Mucosa of rectum (tissue), 2 donors: ENCODE measurements at regions not wholly inside any gene's neighbourhood (a gene's known extent, or its start where the extent isn't known, plus 50 kb on each side); places are given as distances from the start of the nearest gene placed in this dataset.

Experiments used
- H3K27ac ChIP-seq, 2 donors: one replicate each; pipeline ENCODE4 v1.7.0; 2013; ENCODE audit warnings: inconsistent platforms in 2 of 2, low read depth in 2 of 2, low read length in 2 of 2
- H3K27me3 ChIP-seq, 2 donors: one replicate each; pipeline ENCODE4 v1.7.0; 2013; ENCODE audit warnings: low read length in 2 of 2; ENCODE audit not compliant: control insufficient read depth in 2 of 2, insufficient read depth in 2 of 2
- H3K36me3 ChIP-seq, 2 donors: one replicate each; pipeline ENCODE4 v1.7.0; 2013; ENCODE audit warnings: low read length in 2 of 2; ENCODE audit not compliant: control insufficient read depth in 2 of 2, insufficient read depth in 2 of 2
- H3K4me1 ChIP-seq, 2 donors: one replicate each; pipeline ENCODE4 v1.7.0; 2013; ENCODE audit warnings: low read length in 2 of 2, mild to moderate bottlenecking in 1 of 2; ENCODE audit not compliant: control insufficient read depth in 2 of 2, insufficient read depth in 2 of 2
- H3K4me3 ChIP-seq, 2 donors: one replicate each; pipeline ENCODE4 v1.7.0; 2013; ENCODE audit warnings: low read length in 2 of 2
- H3K9ac ChIP-seq, 2 donors: one replicate each; pipeline ENCODE4 v1.7.0; 2013; ENCODE audit warnings: low read length in 2 of 2, low read depth in 1 of 2, mild to moderate bottlenecking in 1 of 2
- H3K9me3 ChIP-seq, 2 donors: one replicate each; pipeline ENCODE4 v1.7.0; 2013; ENCODE audit warnings: low read length in 2 of 2; ENCODE audit not compliant: control insufficient read depth in 2 of 2
- donor health status: healthy.
- donor health status: Normal muscosa, but diverticular disease.

DNA sequence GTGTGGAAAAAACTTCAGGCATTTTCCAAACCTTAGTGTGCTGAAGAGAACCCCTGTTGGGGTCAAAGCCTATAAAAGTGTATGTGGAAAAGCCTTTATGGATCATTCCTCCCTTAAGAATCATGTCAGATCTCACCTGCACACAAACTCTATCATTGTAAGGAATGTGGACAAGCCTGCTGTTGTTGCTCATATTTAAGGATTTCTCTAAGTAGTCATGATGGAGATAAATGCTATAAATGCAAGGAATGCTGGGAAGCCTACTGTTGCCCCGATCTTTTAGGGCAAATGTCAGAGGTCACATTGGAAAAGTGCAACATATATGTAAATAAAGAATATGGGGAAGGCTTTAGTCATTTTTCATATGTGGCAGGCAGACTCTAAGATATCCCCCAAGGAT, 129.5 kb downstream of the ICOS start:
- H3K27ac ChIP-seq, result no peak overlapping the region
- H3K9me3 ChIP-seq, result no peaks in the 10 kb centered on the region
- H3K4me3 ChIP-seq, result no peak overlapping the region
- peaks cover 0 to 4% of the 10 kb centered on the region in 2 donors for H3K27me3 ChIP-seq
- H3K4me1 ChIP-seq, result no peaks in the 10 kb centered on the region
- H3K9ac ChIP-seq, result no peak overlapping the region
- no peaks in the 10 kb centered on the region for H3K36me3 ChIP-seq

GRCh38 chr2:204069804-204070203, 133.2 kb downstream of the ICOS start:
- Histone ChIP-seq H3K36me3 (no peaks in the 10 kb centered on the region), H3K4me1 (no peaks in the 10 kb centered on the region), H3K27me3 (peaks cover 0 to 4% of the 10 kb centered on the region in 2 donors), H3K27ac (no peak overlapping the region), H3K9me3 (no peaks in the 10 kb centered on the region), H3K9ac (no peak overlapping the region), H3K4me3 (no peak overlapping the region)

DNA sequence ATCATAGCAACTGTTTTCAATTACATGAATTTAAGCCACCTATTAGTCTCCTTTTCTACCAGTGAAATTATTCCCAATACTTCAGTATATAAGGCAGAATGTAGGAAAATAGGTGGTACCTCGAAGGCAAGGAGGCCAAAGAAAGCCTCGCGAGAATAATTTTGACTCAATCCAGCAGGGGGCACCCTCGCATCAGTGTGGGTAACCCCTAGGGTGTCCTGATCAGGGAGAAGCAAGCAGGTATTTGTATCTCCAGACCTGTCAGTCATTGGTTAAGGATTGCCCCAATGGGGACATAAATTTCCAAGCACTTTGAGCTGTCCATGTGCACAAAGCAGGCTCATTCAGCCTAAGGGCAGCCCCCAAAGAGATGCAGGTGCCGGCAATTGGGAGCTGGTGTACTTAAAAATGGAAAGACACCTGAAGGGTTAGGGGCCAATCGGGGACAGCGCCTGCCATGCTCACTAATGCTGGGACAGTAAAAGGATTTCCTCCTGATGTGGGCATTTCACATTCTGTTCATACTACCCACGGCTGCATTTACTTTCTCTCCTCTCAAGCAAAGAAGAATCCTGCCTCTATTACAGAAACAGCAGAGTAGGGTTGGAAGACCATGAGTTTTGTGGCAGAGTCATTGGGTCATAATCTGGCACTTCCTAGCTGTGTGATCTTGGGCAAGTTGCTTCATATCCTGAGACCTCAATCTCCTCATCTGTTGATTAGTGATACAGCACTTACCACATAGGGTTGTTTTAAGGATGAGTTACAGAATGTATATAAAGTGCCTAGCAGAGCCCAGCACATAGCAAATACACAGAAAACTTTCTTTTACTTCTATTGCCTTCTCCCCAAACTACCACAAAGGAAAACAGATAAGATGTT, 136.1 kb downstream of the ICOS start:
- Histone ChIP-seq H3K4me1 (no peaks in the 10 kb centered on the region), H3K4me3 (no peak overlapping the region), H3K27me3 (peaks cover 0 to 4% of the 10 kb centered on the region in 2 donors), H3K36me3 (no peaks in the 10 kb centered on the region), H3K27ac (no peak overlapping the region), H3K9me3 (no peaks in the 10 kb centered on the region), H3K9ac (no peak overlapping the region)

GRCh38 chr2:204074456-204074855, 137.9 kb downstream of the ICOS start:
- no peaks in the 10 kb centered on the region for H3K9me3 ChIP-seq
- H3K27me3 ChIP-seq, result peaks cover 0 to 4% of the 10 kb centered on the region in 2 donors
- no peaks in the 10 kb centered on the region for H3K36me3 ChIP-seq
- H3K4me1 ChIP-seq, result no peaks in the 10 kb centered on the region
- H3K27ac ChIP-seq, result no peak overlapping the region
- H3K4me3 ChIP-seq, result no peak overlapping the region
- H3K9ac ChIP-seq, result no peak overlapping the region

- no peaks in the 10 kb centered on the region for H3K36me3 ChIP-seq
- no peak overlapping the region for H3K27ac ChIP-seq
- H3K4me3 ChIP-seq, result no peak overlapping the region
- H3K4me1 ChIP-seq, result no peaks in the 10 kb centered on the region
- H3K9ac ChIP-seq, result no peak overlapping the region
- H3K27me3 ChIP-seq, result no peaks in the 10 kb centered on the region
- no peaks in the 10 kb centered on the region for H3K9me3 ChIP-seq
Measured at GRCh38 chr2:204078003-204078698, 141.6 kb downstream of the ICOS start.

DNA sequence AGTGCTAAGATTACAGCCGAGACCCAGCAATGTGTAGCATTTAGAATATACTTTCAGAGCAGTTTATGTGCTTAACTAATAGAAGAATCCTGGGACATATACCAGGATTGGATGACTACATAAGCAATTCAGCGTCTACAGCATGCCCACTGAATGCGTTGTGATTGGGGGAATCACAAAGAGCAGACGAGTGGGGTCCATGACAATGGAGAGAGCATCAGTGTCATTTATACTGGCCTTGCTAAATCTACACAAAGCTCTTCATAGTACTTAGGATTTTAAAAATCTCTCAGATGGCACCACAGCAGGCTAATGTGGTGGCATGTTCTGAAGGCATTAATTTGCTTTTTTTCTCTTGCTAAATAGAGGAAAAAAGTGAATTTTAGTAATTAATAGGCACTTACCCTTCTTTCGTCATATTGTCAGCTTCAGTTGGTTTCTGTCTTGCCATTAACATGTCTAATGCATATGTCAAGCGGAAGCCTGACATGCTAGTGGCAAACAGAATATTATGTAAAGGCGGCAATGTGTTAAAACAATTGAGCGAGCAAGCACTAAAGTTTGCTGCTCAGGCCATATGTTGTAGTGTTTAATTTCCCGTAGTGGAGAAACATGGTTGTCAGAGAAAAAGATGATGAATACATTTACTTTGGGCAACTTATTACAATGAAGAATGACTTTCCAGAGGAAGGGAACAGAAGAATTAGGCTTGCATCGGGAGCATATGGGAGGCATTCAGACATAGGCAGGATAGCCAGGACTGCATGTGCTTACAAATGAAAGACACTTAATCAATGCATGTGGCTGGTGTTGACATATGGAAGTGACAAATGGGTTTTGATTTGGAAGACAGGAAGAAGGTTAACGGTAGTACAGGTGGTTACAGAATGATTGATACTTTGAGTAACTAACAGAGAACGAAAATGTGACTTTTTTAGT, 145.2 kb downstream of the ICOS start:
- H3K27me3 ChIP-seq, result no peaks in the 10 kb centered on the region

GRCh38 chr2:204086167-204086566, 149.6 kb downstream of the ICOS start:
- H3K4me1 ChIP-seq, result no peaks in the 10 kb centered on the region
- no peaks in the 10 kb centered on the region for H3K36me3 ChIP-seq
- H3K27ac ChIP-seq, result no peak overlapping the region
- H3K9me3 ChIP-seq, result no peaks in the 10 kb centered on the region
- H3K9ac ChIP-seq, result no peak overlapping the region
- no peak overlapping the region for H3K4me3 ChIP-seq
- no peaks in the 10 kb centered on the region for H3K27me3 ChIP-seq

More for the DNA sequence above, 145.2 kb downstream of the ICOS start:
- no peak overlapping the region for H3K27ac ChIP-seq
- H3K4me1 ChIP-seq, result no peaks in the 10 kb centered on the region
- H3K9ac ChIP-seq, result no peak overlapping the region
- H3K4me3 ChIP-seq, result no peak overlapping the region
- no peaks in the 10 kb centered on the region for H3K36me3 ChIP-seq
- H3K9me3 ChIP-seq, result no peaks in the 10 kb centered on the region

DNA sequence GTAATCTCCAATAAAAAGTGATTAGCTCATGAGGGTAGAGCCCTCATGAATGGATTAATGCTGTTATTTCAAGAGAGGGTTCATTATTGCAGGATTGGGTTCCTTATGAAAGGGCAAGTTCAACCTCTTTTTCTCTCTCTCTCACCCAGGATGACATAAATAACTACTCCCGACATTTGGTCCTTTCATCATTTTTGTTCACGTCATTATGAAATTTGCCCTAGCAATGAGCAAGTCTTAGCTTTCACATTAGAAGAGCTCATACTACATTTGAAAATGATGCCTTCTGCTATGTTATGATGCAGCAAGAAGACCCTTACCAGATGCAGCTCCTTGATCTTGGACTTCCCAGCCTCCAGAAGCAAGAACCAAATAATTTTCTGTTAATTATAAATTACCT, 152.5 kb downstream of the ICOS start:
- no peaks in the 10 kb centered on the region for H3K36me3 ChIP-seq
- H3K9me3 ChIP-seq, result peaks cover 0 to 2% of the 10 kb centered on the region in 2 donors
- no peaks in the 10 kb centered on the region for H3K4me1 ChIP-seq
- no peak overlapping the region for H3K9ac ChIP-seq
- H3K4me3 ChIP-seq, result no peak overlapping the region
- H3K27me3 ChIP-seq, result no peaks in the 10 kb centered on the region
- no peak overlapping the region for H3K27ac ChIP-seq

DNA sequence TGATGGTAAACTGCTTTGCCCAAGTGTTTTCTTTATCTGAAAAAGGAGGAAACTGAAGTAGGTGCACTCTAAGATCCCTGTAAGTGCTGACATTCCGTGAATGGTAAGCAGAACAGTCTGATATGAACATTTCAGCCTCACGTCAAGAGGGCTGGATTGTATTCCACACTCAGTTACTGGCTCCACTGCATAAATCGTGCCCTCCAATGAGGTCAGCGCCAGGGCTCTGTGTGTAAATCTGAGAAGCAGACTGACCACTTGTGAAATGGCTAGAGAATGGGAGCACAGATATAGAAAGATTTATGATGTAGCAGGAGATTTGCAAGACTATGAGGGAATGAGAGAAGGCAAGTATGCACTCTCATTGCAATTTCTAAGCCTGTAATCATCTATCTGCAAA, 153.0 kb downstream of the ICOS start:
- Histone ChIP-seq H3K9me3 (peaks cover 0 to 2% of the 10 kb centered on the region in 2 donors), H3K4me1 (no peaks in the 10 kb centered on the region), H3K27ac (no peak overlapping the region), H3K9ac (no peak overlapping the region), H3K36me3 (no peaks in the 10 kb centered on the region), H3K27me3 (no peaks in the 10 kb centered on the region), H3K4me3 (no peak overlapping the region)
